Tibial artery (tissue), 4 donors: ENCODE measurements at regions not wholly inside any gene's neighbourhood (a gene's known extent, or its start where the extent isn't known, plus 50 kb on each side); places are given as distances from the start of the nearest gene placed in this dataset.
A peak's percentile ranks its signal among the peaks of the same experiment; 100 is the strongest.

ENCODE experiments used
- DNase-seq, 2 donors: peaks; one replicate each; pipeline ENCODE4 v3.0.0-alpha.2; 2019
- H3K27ac ChIP-seq, 2 donors: fragments of 200-600 bp; sonication (generic) in 1 of 2; 1 replicate in 1 of 2; 2 replicates in 1 of 2; pipeline ENCODE4 v1.5.1; 2018 to 2019; ENCODE audit warnings: mild to moderate bottlenecking in 1 of 2
- H3K27me3 ChIP-seq, 2 donors: fragments of 200-600 bp; sonication (generic) in 1 of 2; one replicate each; pipeline versions ENCODE4 v1.5.1 to v1.6.0; 2016 to 2019
- H3K36me3 ChIP-seq, 3 donors: fragments of 200-600 bp; sonication (generic) in 2 of 3; one replicate each; pipeline ENCODE4 v1.5.1; 2016 to 2019; ENCODE audit warnings: mild to moderate bottlenecking in 2 of 3
- H3K4me1 ChIP-seq, 4 donors: fragments of 200-600 bp; sonication (generic) in 2 of 4; 1 replicate in 3 of 4; 2 replicates in 1 of 4; pipeline ENCODE4 v1.5.1; 2016 to 2019
- H3K4me3 ChIP-seq, 2 donors: fragments of 200-600 bp; sonication (generic) in 1 of 2; 1 replicate in 1 of 2; 2 replicates in 1 of 2; pipeline ENCODE4 v1.5.1; 2018 to 2019; ENCODE audit warnings: mild to moderate bottlenecking in 2 of 2
- H3K9me3 ChIP-seq, 3 donors: fragments of 200-600 bp; sonication (generic) in 1 of 3; one replicate each; pipeline ENCODE4 v1.5.1; 2016 to 2019
- CTCF ChIP-seq, 2 experiments: fragments of 200-600 bp in 1 of 2; fragments of 450-650 bp in 1 of 2; IDR thresholded peaks; one replicate each; pipeline ENCODE4 v1.5.1; 2017 to 2019; ENCODE audit warnings: antibody characterized with exemption in 2 of 2, mild to moderate bottlenecking in 1 of 2, moderate library complexity in 1 of 2
- intact Hi-C: fragments of 100-400 bp; cut with DNase I; formaldehyde crosslinking; loops from one replicate; pipeline ENCODE4 v1.15.0; 2023; ENCODE audit warnings: low total_unique reads

GRCh38 chrY:12526362-12527063 lies 174.5 kb upstream of the USP9Y start:
- no peak overlapping the region for H3K4me3 ChIP-seq
- TF ChIP-seq CTCF (IDR thresholded peaks at IDR 0.05), result no peak
- no peaks in the 10 kb centered on the region for H3K4me1 ChIP-seq
- no peak overlapping the region for H3K27ac ChIP-seq
- no peaks in the 10 kb centered on the region for H3K9me3 ChIP-seq
- H3K27me3 ChIP-seq, result no peaks in the 10 kb centered on the region
- DNase-seq, result no peak
- intact Hi-C loops, result no loop called here
- no peaks in the 10 kb centered on the region for H3K36me3 ChIP-seq

- H3K4me1 ChIP-seq, result no peaks in the 10 kb centered on the region
- no peaks in the 10 kb centered on the region for H3K27me3 ChIP-seq
- H3K36me3 ChIP-seq, result no peaks in the 10 kb centered on the region
- no peaks in the 10 kb centered on the region for H3K9me3 ChIP-seq
- peak overlapping the region in 1 of 2 donors; percentile 16 for H3K4me3 ChIP-seq
- TF ChIP-seq CTCF (IDR thresholded peaks at IDR 0.05), result no peak
- DNase-seq, result no peak
- intact Hi-C loops, result no loop called here
- no peak overlapping the region for H3K27ac ChIP-seq
Measured at GRCh38 chrY:12537226-12537854, 163.7 kb upstream of the USP9Y start.

- no peak for DNase-seq
- TF ChIP-seq CTCF (IDR thresholded peaks at IDR 0.05), result no peak
- Histone ChIP-seq H3K4me3 (no peak overlapping the region), H3K36me3 (no peaks in the 10 kb centered on the region), H3K27me3 (no peaks in the 10 kb centered on the region), H3K4me1 (no peaks in the 10 kb centered on the region), H3K27ac (no peak overlapping the region), H3K9me3 (no peaks in the 10 kb centered on the region)
- intact Hi-C loops, result no loop called here
Measured at GRCh38 chrY:12546746-12547420, 154.1 kb upstream of the USP9Y start.

GRCh38 chrY:12552471-12553283 lies 148.4 kb upstream of the USP9Y start:
- no peak for TF ChIP-seq CTCF (IDR thresholded peaks at IDR 0.05)

GRCh38 chrY:12553909-12554308 lies 147.1 kb upstream of the USP9Y start:
- H3K27me3 ChIP-seq, result no peaks in the 10 kb centered on the region
- no peaks in the 10 kb centered on the region for H3K9me3 ChIP-seq
- H3K4me1 ChIP-seq, result no peaks in the 10 kb centered on the region
- no peak overlapping the region for H3K27ac ChIP-seq
- H3K4me3 ChIP-seq, result no peak overlapping the region
- TF ChIP-seq CTCF (IDR thresholded peaks at IDR 0.05), result no peak
- no peak for DNase-seq
- intact Hi-C loops, result no loop called here
- no peaks in the 10 kb centered on the region for H3K36me3 ChIP-seq

More at GRCh38 chrY:12552471-12553283, 148.4 kb upstream of the USP9Y start:
- Histone ChIP-seq H3K27me3 (no peaks in the 10 kb centered on the region), H3K4me1 (no peaks in the 10 kb centered on the region), H3K9me3 (no peaks in the 10 kb centered on the region), H3K27ac (no peak overlapping the region), H3K36me3 (no peaks in the 10 kb centered on the region), H3K4me3 (no peak overlapping the region)
- DNase-seq, result no peak
- intact Hi-C loops, result no loop called here
